ENCODE measurements at regions not wholly inside any gene's neighbourhood (a gene's known extent, or its start where the extent isn't known, plus 50 kb on each side); places are given as distances from the start of the nearest gene placed in this dataset.

DNA sequence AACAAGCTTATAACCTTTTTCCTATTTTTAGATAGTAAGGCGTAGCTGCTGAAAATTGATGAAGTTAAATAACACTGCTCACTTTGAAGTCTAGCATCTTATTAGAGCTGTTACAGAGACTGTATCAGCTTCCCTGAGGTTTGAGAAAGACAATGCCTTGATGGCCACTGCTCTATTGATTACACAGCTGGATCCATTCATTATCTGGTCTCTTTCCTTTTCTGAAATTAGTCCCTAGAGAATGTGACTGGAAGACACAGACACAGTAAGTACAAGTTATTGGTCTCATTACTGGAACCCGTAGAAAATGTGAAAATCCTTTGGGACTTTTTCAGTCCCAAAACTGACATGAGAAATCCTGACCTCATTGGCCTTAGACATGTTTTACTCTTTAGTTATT lies 188.3 kb downstream of the NAF1 start:
- TF ChIP-seq, protein P1, sequence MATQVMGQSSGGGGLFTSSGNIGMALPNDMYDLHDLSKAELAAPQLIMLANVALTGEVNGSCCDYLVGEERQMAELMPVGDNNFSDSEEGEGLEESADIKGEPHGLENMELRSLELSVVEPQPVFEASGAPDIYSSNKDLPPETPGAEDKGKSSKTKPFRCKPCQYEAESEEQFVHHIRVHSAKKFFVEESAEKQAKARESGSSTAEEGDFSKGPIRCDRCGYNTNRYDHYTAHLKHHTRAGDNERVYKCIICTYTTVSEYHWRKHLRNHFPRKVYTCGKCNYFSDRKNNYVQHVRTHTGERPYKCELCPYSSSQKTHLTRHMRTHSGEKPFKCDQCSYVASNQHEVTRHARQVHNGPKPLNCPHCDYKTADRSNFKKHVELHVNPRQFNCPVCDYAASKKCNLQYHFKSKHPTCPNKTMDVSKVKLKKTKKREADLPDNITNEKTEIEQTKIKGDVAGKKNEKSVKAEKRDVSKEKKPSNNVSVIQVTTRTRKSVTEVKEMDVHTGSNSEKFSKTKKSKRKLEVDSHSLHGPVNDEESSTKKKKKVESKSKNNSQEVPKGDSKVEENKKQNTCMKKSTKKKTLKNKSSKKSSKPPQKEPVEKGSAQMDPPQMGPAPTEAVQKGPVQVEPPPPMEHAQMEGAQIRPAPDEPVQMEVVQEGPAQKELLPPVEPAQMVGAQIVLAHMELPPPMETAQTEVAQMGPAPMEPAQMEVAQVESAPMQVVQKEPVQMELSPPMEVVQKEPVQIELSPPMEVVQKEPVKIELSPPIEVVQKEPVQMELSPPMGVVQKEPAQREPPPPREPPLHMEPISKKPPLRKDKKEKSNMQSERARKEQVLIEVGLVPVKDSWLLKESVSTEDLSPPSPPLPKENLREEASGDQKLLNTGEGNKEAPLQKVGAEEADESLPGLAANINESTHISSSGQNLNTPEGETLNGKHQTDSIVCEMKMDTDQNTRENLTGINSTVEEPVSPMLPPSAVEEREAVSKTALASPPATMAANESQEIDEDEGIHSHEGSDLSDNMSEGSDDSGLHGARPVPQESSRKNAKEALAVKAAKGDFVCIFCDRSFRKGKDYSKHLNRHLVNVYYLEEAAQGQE (IDR thresholded peaks at IDR 0.05) = no peak
- no peak for TF ChIP-seq MAZ (IDR thresholded peaks at IDR 0.05; ENCODE audit: borderline replicate concordance, low read depth, low read length)
- TF ChIP-seq EP300 (IDR thresholded peaks at IDR 0.05) = no peak
- TF ChIP-seq ZFP36 (IDR thresholded peaks at IDR 0.05; ENCODE audit: borderline replicate concordance, partially characterized antibody) = no peak
- TF ChIP-seq, protein P2, sequence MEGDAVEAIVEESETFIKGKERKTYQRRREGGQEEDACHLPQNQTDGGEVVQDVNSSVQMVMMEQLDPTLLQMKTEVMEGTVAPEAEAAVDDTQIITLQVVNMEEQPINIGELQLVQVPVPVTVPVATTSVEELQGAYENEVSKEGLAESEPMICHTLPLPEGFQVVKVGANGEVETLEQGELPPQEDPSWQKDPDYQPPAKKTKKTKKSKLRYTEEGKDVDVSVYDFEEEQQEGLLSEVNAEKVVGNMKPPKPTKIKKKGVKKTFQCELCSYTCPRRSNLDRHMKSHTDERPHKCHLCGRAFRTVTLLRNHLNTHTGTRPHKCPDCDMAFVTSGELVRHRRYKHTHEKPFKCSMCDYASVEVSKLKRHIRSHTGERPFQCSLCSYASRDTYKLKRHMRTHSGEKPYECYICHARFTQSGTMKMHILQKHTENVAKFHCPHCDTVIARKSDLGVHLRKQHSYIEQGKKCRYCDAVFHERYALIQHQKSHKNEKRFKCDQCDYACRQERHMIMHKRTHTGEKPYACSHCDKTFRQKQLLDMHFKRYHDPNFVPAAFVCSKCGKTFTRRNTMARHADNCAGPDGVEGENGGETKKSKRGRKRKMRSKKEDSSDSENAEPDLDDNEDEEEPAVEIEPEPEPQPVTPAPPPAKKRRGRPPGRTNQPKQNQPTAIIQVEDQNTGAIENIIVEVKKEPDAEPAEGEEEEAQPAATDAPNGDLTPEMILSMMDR (IDR thresholded peaks at IDR 0.05) = no peak
- TF ChIP-seq ELK1 (IDR thresholded peaks at IDR 0.05; ENCODE audit: low read depth, low read length) = no peak
- no peak for TF ChIP-seq POLR2A (IDR thresholded peaks at IDR 0.05; ENCODE audit: low read length)
- no peak for TF ChIP-seq NR3C1 (IDR thresholded peaks at IDR 0.05)
